ENCODE measurements at regions not wholly inside any gene's neighbourhood (a gene's known extent, or its start where the extent isn't known, plus 50 kb on each side); places are given as distances from the start of the nearest gene placed in this dataset.

DNA sequence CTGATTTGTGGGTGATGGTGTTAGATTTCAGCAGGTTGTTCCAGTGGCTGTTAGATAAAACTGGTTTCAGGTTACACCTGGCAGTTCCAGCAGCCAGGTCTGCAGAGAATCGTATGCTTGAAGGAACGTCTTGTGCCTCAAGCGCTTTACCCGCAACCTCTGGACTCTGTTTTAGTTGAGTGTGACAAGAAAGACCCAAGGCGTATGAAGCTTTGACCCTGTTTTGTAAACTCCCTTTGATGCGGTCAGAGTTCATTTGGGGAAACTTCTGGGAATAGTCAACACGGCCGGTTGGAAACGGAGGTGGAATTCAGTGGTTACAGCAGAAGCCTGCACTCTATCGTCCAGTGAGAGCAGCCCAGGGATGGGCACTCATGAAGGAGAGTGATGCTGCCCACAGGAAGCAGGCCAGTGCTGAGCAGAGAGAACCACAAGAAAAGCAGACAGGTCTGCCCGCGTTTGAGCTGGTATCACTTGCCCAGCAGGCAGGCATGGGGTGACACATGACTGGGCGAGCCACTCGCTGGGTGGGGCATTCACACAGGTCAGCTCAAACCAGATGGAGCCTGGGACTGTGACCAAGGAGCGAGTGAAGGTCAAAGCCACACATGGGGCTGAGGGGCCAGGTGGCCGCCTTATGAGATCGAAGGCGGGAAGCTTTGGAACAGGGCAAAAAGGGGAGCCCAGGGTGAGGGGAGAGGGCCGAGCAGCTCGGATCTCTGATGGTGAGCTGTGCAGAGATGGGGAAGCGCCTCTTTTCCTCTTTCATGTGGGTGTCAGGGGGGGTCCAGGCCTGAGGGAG lies 99.6 kb upstream of the MBOAT2 start:
- intact Hi-C loops (cut with DNase I): no loop called here
- Histone ChIP-seq H3K36me3 (ENCODE audit: control insufficient read depth in 1 of 2, insufficient read depth in 2 of 2, low read length in 1 of 2) (no peaks in the 10 kb centered on the region), H3K27me3 (ENCODE audit: control insufficient read depth in 1 of 2, insufficient read depth in 2 of 2, low read length in 1 of 2) (no peaks in the 10 kb centered on the region), H3K4me3 (ENCODE audit: low read length in 2 of 2) (no peak overlapping the region), H3K27ac (ENCODE audit: low read depth in 1 of 2, low read length in 2 of 2) (no peak overlapping the region), H3K9me3 (ENCODE audit: control insufficient read depth, low read length) (no peaks in the 10 kb centered on the region), H3K4me1 (ENCODE audit: control insufficient read depth in 1 of 2, insufficient read depth in 2 of 2, low read length in 2 of 2) (no peaks in the 10 kb centered on the region)
- 89 to 90% methylated on average over 21 of the region's 21 CpGs for WGBS, 2 donors
- ATAC-seq (ENCODE audit: low FRiP score): no peak
- peak in 1 of 2 donors; percentile 44 for DNase-seq

DNA sequence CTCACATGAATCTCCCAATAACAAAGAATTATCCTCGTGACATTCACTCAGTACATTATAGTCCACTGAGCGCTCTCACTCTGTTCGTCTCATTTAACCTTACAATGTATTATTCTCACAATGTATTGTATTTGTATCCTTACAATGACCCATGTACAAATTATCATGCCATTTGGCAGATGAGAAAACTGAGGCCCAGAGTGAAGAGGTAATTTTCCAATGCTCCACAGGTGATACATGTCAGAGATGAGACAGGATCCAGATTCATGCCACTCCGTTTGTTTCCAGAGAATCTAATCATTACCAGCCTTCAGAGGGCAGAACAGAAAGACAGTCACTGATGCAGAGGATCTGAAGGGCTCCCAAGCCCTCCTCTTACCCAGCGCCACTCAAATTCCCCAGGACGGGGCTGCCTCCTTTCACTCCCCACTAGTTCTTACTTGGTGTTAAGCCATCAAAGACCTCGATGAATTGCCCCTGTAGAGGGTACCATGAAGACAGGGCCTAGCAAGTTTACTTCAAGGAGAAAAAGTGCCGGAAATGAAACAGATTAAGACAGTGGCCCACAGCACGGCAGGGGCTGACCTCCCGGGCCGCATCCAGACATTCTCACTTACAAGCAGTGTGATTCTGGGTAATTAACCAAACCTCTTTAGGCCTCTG lies 98.4 kb upstream of the MBOAT2 start:
- 79 to 95% methylated on average over 11 of the region's 11 CpGs for WGBS, 2 donors
- Histone ChIP-seq H3K27me3 (ENCODE audit: control insufficient read depth in 1 of 2, insufficient read depth in 2 of 2, low read length in 1 of 2) (no peaks in the 10 kb centered on the region), H3K4me1 (ENCODE audit: control insufficient read depth in 1 of 2, insufficient read depth in 2 of 2, low read length in 2 of 2) (no peaks in the 10 kb centered on the region), H3K4me3 (ENCODE audit: low read length in 2 of 2) (no peak overlapping the region), H3K36me3 (ENCODE audit: control insufficient read depth in 1 of 2, insufficient read depth in 2 of 2, low read length in 1 of 2) (no peaks in the 10 kb centered on the region), H3K27ac (ENCODE audit: low read depth in 1 of 2, low read length in 2 of 2) (no peak overlapping the region), H3K9me3 (ENCODE audit: control insufficient read depth, low read length) (no peaks in the 10 kb centered on the region)
- intact Hi-C loops (cut with DNase I): no loop called here
- DNase-seq (no peak), ATAC-seq (ENCODE audit: low FRiP score) (no peak)

DNA sequence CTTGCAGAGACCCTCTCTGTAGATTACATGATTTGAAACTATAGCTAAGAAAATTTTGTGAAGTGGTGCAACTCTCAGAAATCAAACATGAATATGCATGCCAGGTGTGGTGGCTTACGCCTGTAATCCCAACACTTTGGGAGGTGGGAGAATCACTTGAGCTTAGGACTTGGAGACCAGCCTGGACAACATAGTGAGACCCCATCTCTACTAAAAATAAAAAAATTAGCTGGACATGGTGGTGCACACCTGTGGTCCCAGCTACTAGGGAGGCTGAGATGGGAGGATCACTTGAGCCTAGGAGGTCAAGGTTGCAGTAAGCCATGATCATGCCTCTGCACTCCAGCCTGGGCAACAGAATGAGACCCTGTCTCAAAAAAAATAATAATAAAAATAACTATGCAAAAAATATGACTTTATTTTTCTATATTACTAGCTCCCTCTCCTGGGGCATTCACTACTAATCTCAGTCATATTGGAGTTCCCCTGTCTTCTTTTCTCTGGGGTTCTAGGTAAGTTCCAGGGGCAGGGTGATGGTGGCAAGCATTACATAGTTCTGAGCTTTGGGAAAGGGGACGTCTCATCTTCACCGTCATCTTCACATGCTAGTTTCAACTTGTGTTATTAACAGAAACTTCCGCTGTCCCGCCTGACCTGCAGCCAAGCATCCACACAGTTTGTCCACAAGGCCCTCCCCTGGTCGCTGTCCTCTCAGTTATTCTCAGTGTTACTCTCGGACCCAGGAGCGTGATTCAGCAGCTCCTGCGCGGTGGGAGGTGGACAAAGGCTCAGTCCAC lies 96.8 kb upstream of the MBOAT2 start:
- WGBS, 2 donors: 94 to 98% methylated on average over 10 of the region's 10 CpGs
- Histone ChIP-seq H3K36me3 (ENCODE audit: control insufficient read depth in 1 of 2, insufficient read depth in 2 of 2, low read length in 1 of 2) (no peaks in the 10 kb centered on the region), H3K27me3 (ENCODE audit: control insufficient read depth in 1 of 2, insufficient read depth in 2 of 2, low read length in 1 of 2) (no peaks in the 10 kb centered on the region), H3K9me3 (ENCODE audit: control insufficient read depth, low read length) (no peaks in the 10 kb centered on the region), H3K4me3 (ENCODE audit: low read length in 2 of 2) (no peak overlapping the region), H3K27ac (ENCODE audit: low read depth in 1 of 2, low read length in 2 of 2) (no peak overlapping the region), H3K4me1 (ENCODE audit: control insufficient read depth in 1 of 2, insufficient read depth in 2 of 2, low read length in 2 of 2) (no peaks in the 10 kb centered on the region)
- peak in 1 of 2 donors; percentile 66 for DNase-seq
- no peak for ATAC-seq (ENCODE audit: low FRiP score)
- intact Hi-C loops (cut with DNase I): no loop called here

DNA sequence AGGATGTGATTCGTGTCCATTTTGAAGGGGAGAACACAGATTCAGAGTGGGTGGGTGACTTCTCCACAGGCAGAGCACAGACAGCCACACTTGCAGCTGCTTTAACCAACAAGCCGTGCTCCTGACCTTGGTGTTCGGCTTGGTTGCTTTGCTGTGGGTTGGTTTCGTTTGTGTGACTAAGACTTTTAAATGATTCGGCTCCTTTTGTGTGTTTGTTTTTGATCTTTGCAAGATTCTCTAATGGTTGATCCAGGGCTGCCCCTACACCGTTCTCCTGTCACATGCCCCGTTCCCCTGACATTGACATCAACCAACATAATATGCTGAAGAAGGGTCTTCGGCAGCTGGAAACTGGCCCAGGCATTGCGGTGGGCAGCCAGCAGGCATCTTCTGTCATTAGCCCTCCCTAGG lies 95.9 kb upstream of the MBOAT2 start:
- 74 to 85% methylated on average over 9 of the region's 9 CpGs for WGBS, 2 donors
- intact Hi-C loops (cut with DNase I): loop anchor here in 1 of 2 donors (10.0 kb wide), 1 partner anchor 225 kb away; no protein-coding TSS in a partner anchor

DNA sequence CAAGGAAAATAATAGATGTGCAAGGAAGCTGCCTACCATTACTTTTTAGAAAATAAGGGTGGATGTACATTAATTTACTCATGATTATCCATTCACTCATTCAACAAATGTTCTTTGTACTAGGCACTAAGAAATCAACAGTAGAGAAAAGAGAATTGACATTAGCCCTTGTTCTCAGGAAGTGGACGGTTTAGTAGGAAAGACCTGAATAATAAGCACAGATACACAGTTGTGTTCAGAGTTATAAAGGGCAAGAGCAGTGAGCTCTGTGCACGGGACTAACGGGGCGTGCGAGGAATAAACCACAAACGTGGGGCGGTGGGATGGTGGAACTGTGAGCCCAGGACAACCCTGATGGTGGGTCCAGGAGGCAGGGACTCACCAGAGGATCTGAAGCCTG lies 94.4 kb upstream of the MBOAT2 start:
- 94 to 95% methylated on average over 7 of the region's 7 CpGs for WGBS, 2 donors
- intact Hi-C loops (cut with DNase I): loop anchor here in 1 of 2 donors (10.0 kb wide), 1 partner anchor 223 kb away; no protein-coding TSS in a partner anchor
- H3K36me3 ChIP-seq (ENCODE audit: control insufficient read depth in 1 of 2, insufficient read depth in 2 of 2, low read length in 1 of 2): no peaks in the 10 kb centered on the region
- H3K27me3 ChIP-seq (ENCODE audit: control insufficient read depth in 1 of 2, insufficient read depth in 2 of 2, low read length in 1 of 2): no peaks in the 10 kb centered on the region
- no peaks in the 10 kb centered on the region for H3K9me3 ChIP-seq (ENCODE audit: control insufficient read depth, low read length)
- ATAC-seq (ENCODE audit: low FRiP score): no peak
- no peak for DNase-seq
- no peak overlapping the region for H3K27ac ChIP-seq (ENCODE audit: low read depth in 1 of 2, low read length in 2 of 2)
- no peaks in the 10 kb centered on the region for H3K4me1 ChIP-seq (ENCODE audit: control insufficient read depth in 1 of 2, insufficient read depth in 2 of 2, low read length in 2 of 2)
- H3K4me3 ChIP-seq (ENCODE audit: low read length in 2 of 2): no peak overlapping the region

More for the DNA sequence above, 95.9 kb upstream of the MBOAT2 start:
- Histone ChIP-seq H3K27me3 (ENCODE audit: control insufficient read depth in 1 of 2, insufficient read depth in 2 of 2, low read length in 1 of 2) (no peaks in the 10 kb centered on the region), H3K9me3 (ENCODE audit: control insufficient read depth, low read length) (no peaks in the 10 kb centered on the region), H3K36me3 (ENCODE audit: control insufficient read depth in 1 of 2, insufficient read depth in 2 of 2, low read length in 1 of 2) (no peaks in the 10 kb centered on the region), H3K27ac (ENCODE audit: low read depth in 1 of 2, low read length in 2 of 2) (no peak overlapping the region), H3K4me1 (ENCODE audit: control insufficient read depth in 1 of 2, insufficient read depth in 2 of 2, low read length in 2 of 2) (no peaks in the 10 kb centered on the region), H3K4me3 (ENCODE audit: low read length in 2 of 2) (no peak overlapping the region)
- no peak for DNase-seq
- ATAC-seq (ENCODE audit: low FRiP score): no peak

DNA sequence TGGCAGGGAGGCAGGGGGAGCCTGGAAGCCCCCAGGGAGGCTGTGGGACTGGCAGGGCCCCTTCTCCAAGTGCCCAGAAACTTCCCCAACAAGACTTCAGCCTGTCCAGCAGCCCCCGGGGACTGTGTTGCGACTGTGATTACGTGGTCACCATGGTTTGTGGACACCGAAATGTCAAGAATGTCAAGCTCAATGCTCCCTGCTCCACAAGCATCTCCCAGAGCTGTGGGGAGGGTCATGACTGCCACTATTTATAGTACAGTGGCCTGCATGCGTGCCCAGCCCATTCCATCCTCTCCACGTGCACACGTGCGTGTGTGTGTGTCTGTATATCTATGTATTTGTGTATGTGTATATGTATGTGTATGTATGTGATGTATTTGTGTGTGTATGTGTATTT lies 93.8 kb upstream of the MBOAT2 start:
- Histone ChIP-seq H3K9me3 (ENCODE audit: control insufficient read depth, low read length) (no peaks in the 10 kb centered on the region), H3K36me3 (ENCODE audit: control insufficient read depth in 1 of 2, insufficient read depth in 2 of 2, low read length in 1 of 2) (no peaks in the 10 kb centered on the region), H3K4me1 (ENCODE audit: control insufficient read depth in 1 of 2, insufficient read depth in 2 of 2, low read length in 2 of 2) (no peaks in the 10 kb centered on the region), H3K27ac (ENCODE audit: low read depth in 1 of 2, low read length in 2 of 2) (no peak overlapping the region), H3K4me3 (ENCODE audit: low read length in 2 of 2) (no peak overlapping the region), H3K27me3 (ENCODE audit: control insufficient read depth in 1 of 2, insufficient read depth in 2 of 2, low read length in 1 of 2) (no peaks in the 10 kb centered on the region)
- intact Hi-C loops (cut with DNase I): loop anchor here in 1 of 2 donors (10.0 kb wide), 1 partner anchor 222 kb away; no protein-coding TSS in a partner anchor
- DNase-seq (peak in 1 of 2 donors; percentile 69), ATAC-seq (ENCODE audit: low FRiP score) (no peak)
- WGBS, 2 donors: 79 to 85% methylated on average over 8 of the region's 8 CpGs

DNA sequence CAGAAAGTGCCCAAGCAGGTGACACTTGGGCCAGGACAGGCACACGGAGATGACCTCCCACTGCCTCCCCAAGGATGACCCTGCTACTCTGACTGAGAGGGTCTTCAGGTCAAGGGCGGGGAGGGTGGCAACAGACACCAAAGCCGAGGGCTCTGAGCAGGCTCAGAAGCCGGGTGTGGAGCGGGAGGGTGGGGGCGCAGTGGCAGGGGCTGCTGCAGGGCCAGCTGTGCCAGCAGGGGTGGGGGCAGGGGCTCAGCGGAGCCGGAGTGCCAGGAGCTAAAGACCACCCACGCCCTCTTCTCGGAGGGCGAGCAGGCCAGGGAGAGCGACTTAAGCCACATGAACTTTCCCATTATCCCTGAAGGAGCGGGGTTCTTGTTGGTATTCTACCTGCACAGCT lies 93.3 kb upstream of the MBOAT2 start:
- Histone ChIP-seq H3K4me1 (ENCODE audit: control insufficient read depth in 1 of 2, insufficient read depth in 2 of 2, low read length in 2 of 2) (no peaks in the 10 kb centered on the region), H3K27ac (ENCODE audit: low read depth in 1 of 2, low read length in 2 of 2) (no peak overlapping the region), H3K4me3 (ENCODE audit: low read length in 2 of 2) (no peak overlapping the region), H3K9me3 (ENCODE audit: control insufficient read depth, low read length) (no peaks in the 10 kb centered on the region), H3K27me3 (ENCODE audit: control insufficient read depth in 1 of 2, insufficient read depth in 2 of 2, low read length in 1 of 2) (no peaks in the 10 kb centered on the region), H3K36me3 (ENCODE audit: control insufficient read depth in 1 of 2, insufficient read depth in 2 of 2, low read length in 1 of 2) (no peaks in the 10 kb centered on the region)
- WGBS, 2 donors: 97 to 100% methylated on average over 13 of the region's 13 CpGs
- DNase-seq (peak in 1 of 2 donors; percentile 67), ATAC-seq (ENCODE audit: low FRiP score) (no peak)
- intact Hi-C loops (cut with DNase I): loop anchor here in 1 of 2 donors (10.0 kb wide), 1 partner anchor 222 kb away; no protein-coding TSS in a partner anchor

DNA sequence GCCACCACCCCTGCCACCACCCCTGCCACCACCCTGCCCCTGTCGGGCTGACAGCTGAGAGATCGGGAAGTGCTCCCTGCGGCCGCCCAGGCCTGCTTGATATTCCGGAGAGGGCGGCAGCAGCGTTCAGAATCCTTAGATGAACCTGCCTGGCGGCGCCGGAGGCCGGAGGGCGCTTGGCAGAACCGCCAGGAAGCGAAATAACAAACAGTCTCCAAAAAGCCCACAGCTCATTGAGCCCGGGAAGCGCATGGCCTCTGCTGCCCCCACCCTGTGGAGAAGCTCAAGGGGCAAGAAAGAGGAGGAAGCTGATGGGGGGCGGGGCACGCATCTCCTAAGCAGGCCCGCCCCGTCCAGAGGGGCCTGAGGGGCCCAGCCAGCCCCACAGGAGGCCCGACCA lies 92.2 kb upstream of the MBOAT2 start:
- Histone ChIP-seq H3K27me3 (ENCODE audit: control insufficient read depth in 1 of 2, insufficient read depth in 2 of 2, low read length in 1 of 2) (no peaks in the 10 kb centered on the region), H3K9me3 (ENCODE audit: control insufficient read depth, low read length) (no peaks in the 10 kb centered on the region), H3K27ac (ENCODE audit: low read depth in 1 of 2, low read length in 2 of 2) (no peak overlapping the region), H3K4me3 (ENCODE audit: low read length in 2 of 2) (no peak overlapping the region), H3K4me1 (ENCODE audit: control insufficient read depth in 1 of 2, insufficient read depth in 2 of 2, low read length in 2 of 2) (no peaks in the 10 kb centered on the region), H3K36me3 (ENCODE audit: control insufficient read depth in 1 of 2, insufficient read depth in 2 of 2, low read length in 1 of 2) (no peaks in the 10 kb centered on the region)
- DNase-seq: peak; percentile 71 to 80
- intact Hi-C loops (cut with DNase I): loop anchor here in 1 of 2 donors (10.0 kb wide), 1 partner anchor 221 kb away; no protein-coding TSS in a partner anchor
- ATAC-seq (ENCODE audit: low FRiP score): peak; percentile 68
- WGBS, 2 donors: 8 to 9% methylated on average over 21 of the region's 21 CpGs

All from aorta (tissue), 5 donors.